PC-3 (cell line): ENCODE measurements at regions not wholly inside any gene's neighbourhood (a gene's known extent, or its start where the extent isn't known, plus 50 kb on each side); places are given as distances from the start of the nearest gene placed in this dataset.

Source experiments
- EZH2 ChIP-seq: fragments of 300-600 bp; sonication (generic); IDR thresholded peaks from one replicate; pipeline ENCODE4 v1.6.1; 2017; ENCODE audit warnings: antibody characterized with exemption, mild to moderate bottlenecking, low read length; ENCODE audit not compliant: unreplicated experiment
- EZH2phosphoT487 ChIP-seq: fragments of 300-600 bp; sonication (generic); IDR thresholded peaks from 2 replicates; pipeline ENCODE4 v1.6.1; 2018; ENCODE audit warnings: mild to moderate bottlenecking, antibody characterized with exemption, low read length, borderline replicate concordance
- TF ChIP-seq, protein P1 (sequence below): fragments of 300-600 bp; sonication (generic); conservative IDR thresholded peaks from 2 replicates; pipeline ENCODE4 v1.5.1; 2017; ENCODE audit warnings: antibody characterized with exemption, low read depth, mild to moderate bottlenecking, low read length

DNA sequence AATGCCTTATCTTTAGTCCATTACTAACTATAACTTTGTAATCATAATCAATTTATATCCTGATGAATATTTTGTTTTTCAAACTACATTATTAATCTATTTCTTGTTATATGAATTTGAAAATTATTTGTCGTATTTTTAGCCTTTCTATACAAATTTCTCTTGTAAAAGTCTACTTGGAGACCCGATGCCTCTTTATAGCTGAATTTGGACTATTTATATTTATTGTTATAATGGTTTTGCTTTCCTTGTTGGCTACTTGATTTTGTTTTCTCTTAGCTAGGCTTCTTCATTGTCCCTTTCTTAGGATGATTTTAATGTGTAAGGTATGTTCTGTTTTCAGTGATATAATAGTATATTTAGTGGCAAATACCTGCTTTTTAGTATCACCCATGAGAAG, 89.5 kb upstream of the RFLNA start:
- TF ChIP-seq EZH2 (no peak), EZH2phosphoT487 (no peak)
- TF ChIP-seq, protein P1, sequence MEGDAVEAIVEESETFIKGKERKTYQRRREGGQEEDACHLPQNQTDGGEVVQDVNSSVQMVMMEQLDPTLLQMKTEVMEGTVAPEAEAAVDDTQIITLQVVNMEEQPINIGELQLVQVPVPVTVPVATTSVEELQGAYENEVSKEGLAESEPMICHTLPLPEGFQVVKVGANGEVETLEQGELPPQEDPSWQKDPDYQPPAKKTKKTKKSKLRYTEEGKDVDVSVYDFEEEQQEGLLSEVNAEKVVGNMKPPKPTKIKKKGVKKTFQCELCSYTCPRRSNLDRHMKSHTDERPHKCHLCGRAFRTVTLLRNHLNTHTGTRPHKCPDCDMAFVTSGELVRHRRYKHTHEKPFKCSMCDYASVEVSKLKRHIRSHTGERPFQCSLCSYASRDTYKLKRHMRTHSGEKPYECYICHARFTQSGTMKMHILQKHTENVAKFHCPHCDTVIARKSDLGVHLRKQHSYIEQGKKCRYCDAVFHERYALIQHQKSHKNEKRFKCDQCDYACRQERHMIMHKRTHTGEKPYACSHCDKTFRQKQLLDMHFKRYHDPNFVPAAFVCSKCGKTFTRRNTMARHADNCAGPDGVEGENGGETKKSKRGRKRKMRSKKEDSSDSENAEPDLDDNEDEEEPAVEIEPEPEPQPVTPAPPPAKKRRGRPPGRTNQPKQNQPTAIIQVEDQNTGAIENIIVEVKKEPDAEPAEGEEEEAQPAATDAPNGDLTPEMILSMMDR, result no peak
